B cell (primary cell): ENCODE measurements at regions not wholly inside any gene's neighbourhood (a gene's known extent, or its start where the extent isn't known, plus 50 kb on each side); places are given as distances from the start of the nearest gene placed in this dataset.

ENCODE experiments used
- ATAC-seq: fragments of 200-7000 bp; cut with Tn5 transposase; one replicate; pipeline ENCODE4 v1.10.0; 2021; ENCODE audit warnings: low read depth, mild to moderate bottlenecking, moderate number of reproducible peaks, moderate library complexity
- CTCF ChIA-PET: fragments of 350-600 bp; sonication (Branson Sonifier 250); formaldehyde crosslinking; loops from one replicate; lab custom pipeline; 2021; ENCODE audit warnings: antibody characterized with exemption, inconsistent platforms; lab: Charles Lee
- POLR2A ChIA-PET: fragments of 350-600 bp; sonication (Branson Sonifier 250); formaldehyde crosslinking; loops from one replicate; lab custom pipeline; 2021; ENCODE audit warnings: antibody characterized with exemption; lab: Charles Lee
- DNase-seq: peaks from one replicate; pipeline ENCODE4 v3.0.0; 2013
- H2AFZ ChIP-seq: 2 replicates; pipeline ENCODE4 v1.6.1; 2012; ENCODE audit warnings: mild to moderate bottlenecking, low read depth, low read length; ENCODE audit not compliant: insufficient read depth, poor library complexity, severe bottlenecking
- H3K27ac ChIP-seq, 2 donors: 1 replicate in 1 of 2; 2 replicates in 1 of 2; pipeline ENCODE4 v1.5.1; 2012 to 2013; ENCODE audit warnings: low read length in 2 of 2, mild to moderate bottlenecking in 2 of 2, moderate library complexity in 1 of 2
- H3K27me3 ChIP-seq, 4 experiments: fragments of 200-600 bp in 1 of 4; sonication (generic) in 1 of 4; replicated peaks in 1 of 4; 1 replicate in 2 of 4; 2 replicates in 2 of 4; pipeline versions ENCODE4 v1.6.1 to v1.7.0; 2013 to 2016; ENCODE audit warnings: low read length in 3 of 4, mild to moderate bottlenecking in 2 of 4, mixed read lengths in 1 of 4, moderate library complexity in 1 of 4; ENCODE audit not compliant: insufficient read depth in 4 of 4, control insufficient read depth in 3 of 4; ENCODE audit errors: control extremely low read depth in 1 of 4
- H3K36me3 ChIP-seq, 2 experiments: replicated peaks in 1 of 2; 1 replicate in 1 of 2; 2 replicates in 1 of 2; pipeline versions ENCODE4 v1.6.1 to v1.7.1; 2013; ENCODE audit warnings: low read length in 1 of 2; ENCODE audit not compliant: insufficient read depth in 2 of 2, control insufficient read depth in 1 of 2; ENCODE audit errors: control extremely low read depth in 1 of 2, extremely low read depth in 1 of 2
- H3K4me1 ChIP-seq, 2 donors: fragments of 200-600 bp in 1 of 2; sonication (generic) in 1 of 2; 1 replicate in 1 of 2; 2 replicates in 1 of 2; pipeline versions ENCODE4 v1.5.1 to v1.6.1; 2013 to 2017; ENCODE audit warnings: low read length in 2 of 2; ENCODE audit not compliant: control insufficient read depth in 2 of 2, insufficient read depth in 2 of 2
- H3K4me2 ChIP-seq: replicated peaks from 2 replicates; pipeline ENCODE3; 2012; ENCODE audit warnings: mild to moderate bottlenecking, low read depth, low read length; ENCODE audit not compliant: poor library complexity, severe bottlenecking
- H3K4me3 ChIP-seq, 5 experiments: fragments of 200-600 bp in 1 of 5; sonication (generic) in 1 of 5; 1 replicate in 3 of 5; 2 replicates in 2 of 5; pipeline versions ENCODE4 v1.5.1 to v1.7.0; 2011 to 2016; ENCODE audit warnings: low read length in 4 of 5, mild to moderate bottlenecking in 4 of 5, low read depth in 2 of 5, control low read depth in 1 of 5, moderate library complexity in 1 of 5; ENCODE audit not compliant: insufficient read depth in 1 of 5; ENCODE audit errors: control extremely low read depth in 1 of 5, extremely low read depth in 1 of 5
- H3K79me2 ChIP-seq: fragments of 200-600 bp; sonication (generic); one replicate; pipeline ENCODE4 v1.6.0; 2016; ENCODE audit warnings: low read length; ENCODE audit not compliant: control insufficient read depth, insufficient read depth
- H3K9ac ChIP-seq: fragments of 200-600 bp; sonication (generic); 2 replicates; pipeline ENCODE4 v1.6.1; 2017; ENCODE audit warnings: mild to moderate bottlenecking, low read length, moderate library complexity
- H3K9me3 ChIP-seq, 3 donors: one replicate each; pipeline versions ENCODE4 v1.6.1 to v1.7.1; 2013; ENCODE audit warnings: low read length in 2 of 3; ENCODE audit not compliant: control insufficient read depth in 2 of 3, insufficient read depth in 1 of 3; ENCODE audit errors: control extremely low read depth in 1 of 3
- H4K20me1 ChIP-seq: 2 replicates; pipeline ENCODE4 v1.6.0; 2012; ENCODE audit warnings: mild to moderate bottlenecking, low read length; ENCODE audit not compliant: insufficient read depth, control insufficient read depth, poor library complexity, severe bottlenecking
- H3K27ac Mint-ChIP-seq: one replicate; pipeline ENCODE4 v1.8.0; 2021; ENCODE audit warnings: mixed read lengths
- H3K27me3 Mint-ChIP-seq: one replicate; pipeline ENCODE4 v1.8.0; 2021; ENCODE audit warnings: mixed read lengths
- H3K4me1 Mint-ChIP-seq: one replicate; pipeline ENCODE4 v1.8.0; 2021; ENCODE audit warnings: mixed read lengths
- H3K4me3 Mint-ChIP-seq: one replicate; pipeline ENCODE4 v1.8.0; 2021; ENCODE audit warnings: mixed read lengths
- H3K9me3 Mint-ChIP-seq: one replicate; pipeline ENCODE4 v1.8.0; 2022; ENCODE audit warnings: mixed read lengths; ENCODE audit not compliant: insufficient read depth
- CTCF ChIP-seq: fragments of 200-600 bp; IDR thresholded peaks from one replicate; pipeline ENCODE4 v1.8.0; 2022; ENCODE audit warnings: antibody characterized with exemption, mild to moderate bottlenecking
- EZH2 ChIP-seq: IDR thresholded peaks from 2 replicates; pipeline ENCODE4 v1.6.1; 2012; ENCODE audit warnings: borderline replicate concordance, low read depth, mild to moderate bottlenecking, moderate library complexity, low read length; ENCODE audit not compliant: insufficient read depth, poor library complexity, severe bottlenecking
- WGBS: methylation state at CpG from one replicate; pipeline ENCODE4 v1.1.5; 2013; ENCODE audit warnings: missing lambda C conversion rate; ENCODE audit not compliant: insufficient coverage; 5-methylcytosine and 5-hydroxymethylcytosine counted together
- intact Hi-C: fragments of 100-400 bp; cut with micrococcal nuclease; formaldehyde crosslinking; loops from one replicate; pipeline ENCODE4 v1.10.0; 2022

GRCh38 chr15:81789403-81789802 lies 256.4 kb downstream of the MEX3B start:
- no peaks in the 10 kb centered on the region for H3K4me1 ChIP-seq
- H3K4me3 ChIP-seq: no peak overlapping the region
- no peak overlapping the region for H2AFZ ChIP-seq
- no peaks in the 10 kb centered on the region for H3K36me3 ChIP-seq
- no peak overlapping the region for H3K4me2 ChIP-seq
- TF ChIP-seq EZH2 (no peak), CTCF (no peak)
- ATAC-seq (no peak), DNase-seq (no peak)
- no peaks in the 10 kb centered on the region for H3K4me1 Mint-ChIP-seq
- no peaks in the 10 kb centered on the region for H3K79me2 ChIP-seq
- no peak overlapping the region for H3K9ac ChIP-seq
- 96% methylated on average over 4 of the region's 4 CpGs for WGBS
- ChIA-PET POLR2A (no interaction called here), CTCF (no interaction called here)
- H3K27me3 Mint-ChIP-seq: peaks cover 26% of the 10 kb centered on the region
- no peaks in the 10 kb centered on the region for H3K9me3 ChIP-seq
- intact Hi-C loops: no loop called here
- H4K20me1 ChIP-seq: no peaks in the 10 kb centered on the region
- no peak overlapping the region for H3K27ac Mint-ChIP-seq
- no peak overlapping the region for H3K4me3 Mint-ChIP-seq
- H3K9me3 Mint-ChIP-seq: no peaks in the 10 kb centered on the region
- H3K27ac ChIP-seq: no peak overlapping the region
- peaks cover 0 to 4% (median 0%) of the 10 kb centered on the region in 4 experiments for H3K27me3 ChIP-seq

GRCh38 chr15:81786776-81787175 lies 259.0 kb downstream of the MEX3B start:
- Histone ChIP-seq H3K4me2 (no peak overlapping the region), H3K4me1 (no peaks in the 10 kb centered on the region), H3K36me3 (no peaks in the 10 kb centered on the region), H3K9me3 (no peaks in the 10 kb centered on the region), H3K79me2 (no peaks in the 10 kb centered on the region), H3K9ac (no peak overlapping the region), H3K4me3 (no peak overlapping the region), H3K27ac (no peak overlapping the region), H4K20me1 (no peaks in the 10 kb centered on the region), H2AFZ (no peak overlapping the region), H3K27me3 (peaks cover 0 to 4% (median 0%) of the 10 kb centered on the region in 4 experiments)
- intact Hi-C loops: no loop called here
- Mint-ChIP-seq H3K4me3 (no peak overlapping the region), H3K27me3 (peaks cover 26% of the 10 kb centered on the region), H3K9me3 (no peaks in the 10 kb centered on the region), H3K4me1 (no peaks in the 10 kb centered on the region), H3K27ac (no peak overlapping the region)
- 100% methylated on average over 3 of the region's 4 CpGs for WGBS
- ATAC-seq (no peak), DNase-seq (no peak)
- TF ChIP-seq CTCF (no peak), EZH2 (no peak)
- ChIA-PET POLR2A (no interaction called here), CTCF (no interaction called here)
